ENCODE measurements at regions not wholly inside any gene's neighbourhood (a gene's known extent, or its start where the extent isn't known, plus 50 kb on each side); places are given as distances from the start of the nearest gene placed in this dataset.
"Not testable (repeated sequence)": the region's sequence is repeated elsewhere in the genome, so short reads cannot be mapped to it uniquely, and the experiment has no call there.

GRCh38 chr6:68053805-68054373, 581.2 kb upstream of the ADGRB3 start:
- DNase-seq = no peak

DNA sequence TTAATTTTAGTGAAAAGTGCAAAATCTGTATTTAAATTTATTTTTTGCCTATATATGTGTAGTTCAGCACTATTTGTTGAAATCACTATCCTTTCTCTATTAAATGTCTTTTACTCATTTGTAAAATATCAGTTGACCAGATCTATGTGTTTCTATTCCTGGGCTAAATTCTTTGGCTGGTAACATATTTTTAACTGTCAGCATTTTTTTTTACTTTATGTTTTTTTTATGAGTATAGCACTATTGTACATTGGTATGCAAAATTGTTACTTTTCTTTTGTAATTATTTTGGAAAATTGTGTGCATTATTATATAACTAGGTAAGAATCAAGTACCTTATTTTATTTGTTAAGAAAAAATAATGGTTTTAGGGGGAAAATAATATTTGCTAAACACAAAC, 582.8 kb upstream of the ADGRB3 start:
- DNase-seq = no peak

DNA sequence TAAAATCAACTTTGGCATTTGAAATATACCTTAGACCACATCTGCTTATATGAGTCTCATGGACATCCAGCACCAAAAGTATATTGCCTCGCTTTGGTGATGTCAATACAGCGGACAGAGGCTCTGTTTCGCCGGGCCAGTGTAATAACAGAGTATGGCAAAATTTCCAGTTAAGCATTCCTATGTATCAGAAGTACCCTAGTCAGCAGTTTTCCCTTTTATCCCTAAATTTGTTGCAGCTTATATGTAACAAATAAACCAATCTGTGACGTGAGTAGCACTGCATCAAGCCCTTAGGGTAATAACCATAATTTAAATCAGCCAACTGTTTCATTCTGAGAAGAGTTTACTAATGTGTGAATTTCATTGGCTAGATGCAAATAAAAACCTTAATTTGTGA, 585.5 kb upstream of the ADGRB3 start:
- DNase-seq = no peak

DNA sequence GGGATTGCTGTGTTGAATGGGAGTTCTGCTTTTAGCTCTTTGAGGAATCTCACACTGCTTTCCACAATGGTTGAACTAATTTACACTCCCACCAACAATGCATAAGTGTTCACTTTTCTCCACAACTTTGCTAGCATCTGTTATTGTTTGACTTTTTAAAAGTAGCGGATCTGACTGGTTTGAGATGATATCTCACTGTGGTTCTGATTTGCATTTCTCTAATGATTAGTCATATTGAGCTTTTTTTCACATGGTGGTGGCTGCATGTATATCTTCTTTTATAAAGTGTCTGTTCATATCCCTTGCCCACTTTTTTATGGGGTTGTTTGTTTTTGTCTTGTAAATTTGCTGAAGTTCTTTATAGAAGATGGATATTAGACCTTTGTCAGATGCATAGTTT, 588.3 kb upstream of the ADGRB3 start:
- DNase-seq = no peak

- no peak for DNase-seq
Measured at GRCh38 chr6:68046302-68046701, 588.8 kb upstream of the ADGRB3 start.

- DNase-seq = no peak
Measured at GRCh38 chr6:68045193-68045592, 589.9 kb upstream of the ADGRB3 start.

DNA sequence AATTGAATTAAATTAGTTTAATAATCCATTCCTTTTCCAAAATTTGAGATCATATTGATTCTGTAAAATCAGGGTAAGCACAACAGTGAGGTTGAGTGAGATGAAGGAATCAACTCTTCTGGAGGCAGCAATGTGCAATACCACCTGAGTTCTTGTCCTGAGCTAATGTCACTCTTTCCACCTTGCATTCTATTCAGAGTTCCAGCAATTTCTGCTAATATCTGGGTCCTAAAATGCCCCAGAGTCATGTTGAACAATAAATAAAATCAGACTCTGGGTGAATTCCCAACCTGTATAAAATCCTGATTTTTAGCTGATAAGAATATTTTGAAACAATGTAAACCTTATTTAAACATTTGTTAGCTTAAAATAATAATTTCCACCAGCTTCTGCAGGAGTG, 590.8 kb upstream of the ADGRB3 start:
- no peak for DNase-seq

DNA sequence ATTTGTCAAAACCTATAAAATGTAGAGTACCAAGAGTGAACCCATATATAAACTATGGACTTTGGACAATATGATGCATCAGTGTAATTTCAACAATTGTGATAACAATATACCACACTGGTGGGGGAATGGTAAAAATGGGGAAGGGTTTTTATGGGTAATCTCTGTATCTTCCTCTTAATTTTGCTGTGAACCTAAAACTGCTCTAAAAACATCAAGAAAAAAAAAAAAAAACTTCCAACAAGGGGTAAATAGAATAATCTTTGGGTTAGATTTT, 592.0 kb upstream of the ADGRB3 start:
- DNase-seq = no peak

DNA sequence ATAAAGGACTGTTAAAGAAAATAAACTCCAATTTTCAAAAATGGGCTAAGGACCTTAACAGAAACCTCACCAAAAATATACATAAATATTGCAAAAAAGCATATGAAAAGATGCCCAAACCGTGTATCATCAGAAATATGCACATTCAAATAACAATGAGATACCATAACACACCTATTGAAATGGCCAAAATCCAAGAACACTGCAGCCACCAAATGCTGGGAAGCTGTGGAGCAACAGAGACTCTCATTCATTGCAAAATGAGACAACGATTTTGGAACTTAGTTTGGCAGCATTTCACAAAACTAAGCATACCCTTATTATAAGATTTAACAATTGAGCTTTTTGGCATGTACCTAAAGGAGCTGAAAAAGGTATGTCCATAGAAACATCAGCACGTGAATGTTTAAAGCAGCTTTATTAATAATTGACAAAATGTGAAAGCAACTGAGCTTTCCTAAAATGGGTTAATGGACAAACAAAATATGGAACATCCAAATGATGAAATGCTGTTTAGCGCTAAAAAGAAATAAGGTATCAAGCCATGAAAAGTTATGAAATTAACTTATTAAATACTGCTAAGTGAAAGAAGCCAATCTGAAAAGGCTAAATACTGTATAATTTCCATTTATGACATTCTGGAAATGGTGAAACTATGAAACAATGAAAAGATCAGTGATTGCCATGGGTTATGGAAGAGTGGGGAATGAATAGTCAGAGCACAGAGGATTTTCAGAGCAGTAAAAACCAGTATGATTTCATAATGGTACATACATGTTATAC, 592.6 kb upstream of the ADGRB3 start:
- DNase-seq = no peak

DNA sequence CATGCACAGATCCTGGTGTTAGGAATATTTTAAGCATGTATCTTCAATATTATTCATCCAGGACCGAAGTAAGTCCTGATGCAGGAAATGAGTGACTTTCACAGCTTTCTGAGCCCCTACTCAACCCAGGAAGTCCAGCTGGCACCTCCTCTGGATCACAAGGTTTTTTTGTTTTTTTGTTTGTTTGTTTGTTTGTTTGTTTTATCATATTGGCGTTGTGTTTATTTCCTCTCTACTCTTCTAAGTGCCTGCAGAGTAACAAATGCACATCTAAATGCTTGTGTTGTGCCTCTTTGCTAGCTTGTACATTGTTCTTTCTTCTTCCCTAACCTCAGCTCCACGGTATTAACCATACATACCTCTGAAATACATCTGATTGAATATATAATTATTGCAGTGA, 594.3 kb upstream of the ADGRB3 start:
- DNase-seq = no peak

DNA sequence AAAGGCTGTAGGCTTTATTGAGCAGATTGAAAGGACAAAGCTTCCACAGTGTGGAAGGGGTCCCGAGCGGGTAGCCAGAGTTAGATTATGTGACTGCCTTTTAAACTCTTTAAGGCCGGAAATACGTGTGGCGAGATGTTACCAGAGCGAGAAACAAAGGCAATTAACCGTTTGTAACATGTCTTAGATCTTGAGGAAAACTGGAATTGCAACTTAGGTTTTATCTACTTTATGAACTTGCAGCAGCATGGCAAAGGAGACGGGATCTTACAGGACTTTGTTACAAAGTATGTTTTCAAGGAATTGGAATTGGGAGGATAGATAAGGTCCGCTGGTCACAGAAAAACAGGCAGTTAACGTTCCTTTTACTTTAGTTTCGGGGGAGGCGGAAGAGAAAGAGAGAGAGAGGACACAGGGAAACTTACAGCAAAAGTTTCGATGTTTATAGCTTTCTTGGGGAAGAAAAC, 594.7 kb upstream of the ADGRB3 start:
- no peak for DNase-seq

GRCh38 chr6:68039641-68040311, 595.3 kb upstream of the ADGRB3 start:
- no peak for DNase-seq

DNA sequence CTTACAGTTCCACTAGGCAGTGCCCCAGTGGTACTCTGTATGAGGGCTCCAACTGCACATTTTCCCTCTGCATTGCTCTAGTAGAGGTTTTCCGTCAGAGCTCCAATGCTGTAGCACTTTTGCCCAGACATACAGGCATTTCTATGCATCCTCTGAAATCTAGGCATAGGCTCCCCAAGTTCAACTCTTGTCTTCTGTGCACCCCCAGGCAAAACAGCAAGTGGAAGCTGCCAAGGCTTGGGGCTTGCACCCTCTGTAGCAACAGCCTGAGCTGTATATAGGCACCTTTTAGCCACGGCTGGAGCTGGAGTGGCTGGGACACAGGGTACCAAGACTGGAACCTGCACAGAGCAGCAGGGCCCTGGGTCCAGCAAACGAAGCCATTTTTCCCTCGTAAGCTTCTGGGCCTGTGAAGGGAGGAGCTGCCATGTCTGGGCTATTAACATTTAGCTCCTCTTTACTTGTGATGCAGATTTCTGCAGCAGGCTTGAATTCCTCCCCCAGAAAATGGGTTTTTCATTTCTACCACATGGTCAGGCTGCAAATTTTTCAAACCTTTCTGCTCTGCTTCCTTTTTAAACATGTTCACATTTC, 596.2 kb upstream of the ADGRB3 start:
- no peak for DNase-seq

DNA sequence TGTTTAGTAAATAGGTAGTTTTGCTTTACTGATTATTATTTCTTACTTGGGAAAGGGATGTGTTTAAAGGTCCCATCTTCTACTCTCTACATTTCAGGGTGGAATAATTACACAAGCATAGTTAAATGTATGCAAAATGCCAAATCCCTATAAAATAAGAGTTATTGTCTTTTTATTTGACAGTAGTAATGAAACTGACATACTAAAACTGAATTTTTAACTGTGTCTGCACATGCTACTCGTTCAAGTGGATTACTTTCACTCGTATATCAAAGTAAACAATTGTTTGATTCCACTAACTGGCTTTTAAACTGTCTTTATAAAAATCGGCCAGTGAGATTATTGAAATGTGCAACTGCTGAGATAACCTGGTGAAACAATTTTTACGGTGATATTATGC, 602.9 kb upstream of the ADGRB3 start:
- no peak for DNase-seq

GRCh38 chr6:68031054-68031453, 604.0 kb upstream of the ADGRB3 start:
- DNase-seq = no peak

DNA sequence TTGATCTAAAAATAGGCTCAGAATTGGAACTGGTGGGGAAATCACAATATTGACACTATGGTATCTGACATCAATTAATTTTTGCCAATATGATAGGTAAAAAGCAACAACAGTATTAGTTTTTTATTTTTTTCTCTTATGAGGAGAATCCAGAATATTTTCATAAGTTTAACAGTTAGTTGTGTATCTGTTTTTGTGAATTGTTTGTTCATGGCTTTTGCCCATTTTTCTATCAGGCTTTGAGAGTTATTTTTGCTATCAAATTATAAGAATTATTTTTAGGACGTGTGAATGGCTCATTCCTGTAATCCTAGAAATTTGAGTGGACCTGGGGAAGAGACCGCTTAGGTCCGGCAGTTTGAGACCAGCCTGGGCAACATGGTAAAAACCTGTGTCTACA, 608.6 kb upstream of the ADGRB3 start:
- DNase-seq = no peak

- DNase-seq = no peak
Measured at GRCh38 chr6:68025764-68026163, 609.3 kb upstream of the ADGRB3 start.

- DNase-seq = no peak
Measured at GRCh38 chr6:68024570-68025269, 610.4 kb upstream of the ADGRB3 start.

DNA sequence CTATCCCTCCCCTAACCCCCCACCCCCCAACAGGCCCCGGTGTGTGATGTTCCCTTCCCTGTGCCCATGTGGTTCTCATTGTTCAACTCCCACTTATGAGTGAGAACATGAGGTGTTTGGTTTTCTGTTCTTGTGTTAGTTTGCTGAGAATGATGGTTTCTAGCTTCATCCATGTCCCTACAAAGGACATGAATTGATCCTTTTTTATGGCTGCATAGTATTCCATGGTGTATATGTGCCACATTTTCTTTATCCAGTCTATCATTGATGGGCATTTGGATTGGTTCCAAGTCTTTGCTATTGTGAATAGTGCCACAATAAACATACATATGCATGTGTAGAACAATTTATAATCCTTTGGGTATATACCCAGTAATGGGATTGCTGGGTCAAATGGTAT, 612.1 kb upstream of the ADGRB3 start:
- not testable (repeated sequence) for DNase-seq

DNA sequence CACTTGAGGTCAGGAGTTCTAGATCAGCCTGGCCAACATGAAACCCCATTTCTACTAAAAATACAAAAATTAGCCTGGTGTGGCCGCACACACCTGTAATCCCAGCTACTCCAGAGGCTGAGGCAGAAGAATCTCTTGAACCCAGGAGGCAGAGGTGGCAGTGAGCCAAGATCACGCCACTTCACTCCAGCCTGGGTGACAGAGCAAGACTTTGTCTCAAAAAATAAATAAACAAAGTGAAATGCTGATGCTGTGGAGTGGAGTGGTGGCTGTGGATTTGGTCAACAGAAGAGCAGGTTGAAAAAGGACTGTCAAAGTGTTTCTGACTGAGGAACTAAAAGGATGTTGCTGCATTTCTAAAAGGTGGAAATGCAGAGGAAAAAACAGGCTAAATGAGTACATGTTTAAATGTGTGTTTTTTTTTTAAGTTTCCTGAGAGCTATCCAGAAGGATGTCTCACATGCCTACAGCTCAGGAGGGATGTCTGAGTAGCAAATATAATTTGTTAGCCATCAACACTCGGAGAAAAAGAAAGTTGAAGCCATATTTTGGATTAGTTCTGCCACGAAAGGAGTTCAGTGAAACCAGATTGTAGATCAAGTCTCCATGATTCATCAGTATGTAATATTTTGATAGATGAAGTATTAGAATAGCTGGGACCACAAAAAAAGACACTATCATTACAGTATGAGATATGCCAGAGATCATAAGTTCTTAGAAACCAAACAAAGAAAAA, 621.1 kb upstream of the ADGRB3 start:
- DNase-seq = no peak

- no peak for DNase-seq
Measured at GRCh38 chr6:68012822-68013221, 622.3 kb upstream of the ADGRB3 start.

DNA sequence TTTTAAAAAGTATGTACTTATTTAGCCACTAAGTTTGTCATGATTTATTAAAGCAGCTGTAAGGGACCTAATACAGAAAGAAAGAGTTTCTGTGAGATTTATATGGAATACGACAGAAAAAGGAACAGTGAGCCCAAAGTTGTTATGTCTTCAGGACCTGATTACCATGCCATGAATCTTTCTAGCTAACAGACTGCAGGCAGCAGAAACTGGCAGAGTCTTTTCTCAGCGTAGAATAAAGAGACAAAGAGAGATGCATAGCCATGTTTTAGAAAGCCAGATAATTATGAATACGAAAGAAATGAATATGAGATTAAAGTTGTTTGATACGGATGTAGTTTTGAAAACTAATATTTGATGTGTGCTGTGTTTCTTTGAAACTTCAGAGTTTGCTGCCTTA, 624.1 kb upstream of the ADGRB3 start:
- DNase-seq = no peak

DNA sequence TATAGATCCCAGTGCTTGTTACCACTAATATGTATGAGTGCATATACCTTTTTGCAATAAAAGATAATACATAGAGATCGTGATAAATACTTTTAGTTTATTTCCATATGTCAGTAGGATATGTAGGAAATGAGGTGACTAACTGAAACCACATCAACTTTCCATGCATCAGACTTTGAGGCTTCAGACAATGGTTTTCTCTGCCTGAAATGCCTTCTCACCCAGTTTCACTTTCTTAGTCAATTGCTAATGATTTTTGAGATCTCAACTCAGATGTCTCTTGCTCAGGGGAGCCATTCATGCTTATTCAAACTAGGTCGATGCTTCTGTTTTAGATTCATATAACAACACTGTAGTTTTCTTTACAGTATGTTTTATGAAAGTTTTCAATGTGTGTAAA, 626.6 kb upstream of the ADGRB3 start:
- DNase-seq = no peak
